ENCODE measurements at regions not wholly inside any gene's neighbourhood (a gene's known extent, or its start where the extent isn't known, plus 50 kb on each side); places are given as distances from the start of the nearest gene placed in this dataset.

DNA sequence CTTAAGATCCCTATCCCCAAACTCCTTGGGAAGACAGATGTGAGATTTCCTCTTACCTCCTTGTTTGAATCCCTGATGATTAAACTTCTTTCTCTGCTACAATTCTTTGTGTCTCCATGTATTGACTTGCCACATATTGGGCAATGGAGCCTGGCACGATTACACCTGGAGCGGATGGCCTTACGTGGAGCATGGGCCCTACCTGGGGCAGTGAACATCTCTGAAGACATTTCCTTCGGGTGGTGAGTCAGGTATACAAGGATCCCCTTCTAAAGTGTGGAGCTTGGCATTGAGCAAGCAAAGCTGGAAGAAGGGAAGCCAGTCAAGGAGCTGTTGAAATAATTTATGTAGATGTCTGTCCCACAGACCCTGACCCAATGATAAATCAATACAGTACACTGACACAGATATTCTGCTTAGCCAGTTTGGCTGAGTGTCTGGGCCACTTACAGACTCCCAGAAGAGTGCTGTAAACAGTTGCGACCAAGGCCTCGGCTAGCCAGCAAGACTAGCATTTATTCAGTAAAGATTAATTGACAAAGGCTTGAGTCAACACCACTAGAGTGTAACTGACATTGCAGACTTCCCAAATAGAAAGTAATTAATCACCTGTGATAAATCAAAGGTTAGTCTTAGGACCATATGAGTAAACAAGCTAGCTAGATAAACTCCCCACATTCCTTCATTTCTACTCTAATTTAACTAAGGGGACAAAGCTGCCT is 83.1 kb upstream of the KCNK1 start:
- no peak for TF ChIP-seq POLR2A (IDR thresholded peaks at IDR 0.05; ENCODE audit: low read length)
- no peak for TF ChIP-seq GATA1 (IDR thresholded peaks at IDR 0.05; ENCODE audit: low read depth, low read length)

Data from erythroblast (primary cell).